ENCODE measurements at regions not wholly inside any gene's neighbourhood (a gene's known extent, or its start where the extent isn't known, plus 50 kb on each side); places are given as distances from the start of the nearest gene placed in this dataset.

DNA sequence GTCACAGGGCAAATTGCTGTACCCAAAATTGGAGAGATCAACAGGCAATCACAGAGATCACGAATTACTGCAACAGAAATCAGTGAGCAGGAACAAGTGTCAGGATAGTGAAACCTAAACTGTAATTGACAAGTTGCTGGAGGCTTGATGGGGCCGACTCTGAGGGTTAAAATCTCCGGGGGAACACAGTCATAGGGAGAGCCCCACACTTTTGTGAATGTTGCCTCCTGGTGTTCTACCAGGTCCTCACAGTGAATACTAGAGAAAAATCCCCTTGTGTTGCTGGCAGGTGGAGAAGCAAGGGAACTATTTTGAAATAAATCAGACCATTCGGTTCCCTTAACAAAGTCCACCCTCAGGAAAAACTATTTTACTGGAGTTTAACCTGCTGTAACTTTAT lies 697.5 kb upstream of the CBLB start:
- TF ChIP-seq, protein P1, sequence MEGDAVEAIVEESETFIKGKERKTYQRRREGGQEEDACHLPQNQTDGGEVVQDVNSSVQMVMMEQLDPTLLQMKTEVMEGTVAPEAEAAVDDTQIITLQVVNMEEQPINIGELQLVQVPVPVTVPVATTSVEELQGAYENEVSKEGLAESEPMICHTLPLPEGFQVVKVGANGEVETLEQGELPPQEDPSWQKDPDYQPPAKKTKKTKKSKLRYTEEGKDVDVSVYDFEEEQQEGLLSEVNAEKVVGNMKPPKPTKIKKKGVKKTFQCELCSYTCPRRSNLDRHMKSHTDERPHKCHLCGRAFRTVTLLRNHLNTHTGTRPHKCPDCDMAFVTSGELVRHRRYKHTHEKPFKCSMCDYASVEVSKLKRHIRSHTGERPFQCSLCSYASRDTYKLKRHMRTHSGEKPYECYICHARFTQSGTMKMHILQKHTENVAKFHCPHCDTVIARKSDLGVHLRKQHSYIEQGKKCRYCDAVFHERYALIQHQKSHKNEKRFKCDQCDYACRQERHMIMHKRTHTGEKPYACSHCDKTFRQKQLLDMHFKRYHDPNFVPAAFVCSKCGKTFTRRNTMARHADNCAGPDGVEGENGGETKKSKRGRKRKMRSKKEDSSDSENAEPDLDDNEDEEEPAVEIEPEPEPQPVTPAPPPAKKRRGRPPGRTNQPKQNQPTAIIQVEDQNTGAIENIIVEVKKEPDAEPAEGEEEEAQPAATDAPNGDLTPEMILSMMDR (IDR thresholded peaks at IDR 0.05) = no peak
- no peak for TF ChIP-seq POLR2A (IDR thresholded peaks at IDR 0.05)

Data from body of pancreas (tissue), 4 donors.